ENCODE measurements at regions not wholly inside any gene's neighbourhood (a gene's known extent, or its start where the extent isn't known, plus 50 kb on each side); places are given as distances from the start of the nearest gene placed in this dataset.

- DNase-seq = no peak
- TF ChIP-seq POLR2A (IDR thresholded peaks at IDR 0.05; ENCODE audit: low read length) (no peak), GATA1 (IDR thresholded peaks at IDR 0.05; ENCODE audit: low read depth, low read length) (no peak)
Measured at GRCh38 chr5:117892360-117892759, 1096.0 kb downstream of the DTWD2 start.

- no peak for DNase-seq
- TF ChIP-seq GATA1 (IDR thresholded peaks at IDR 0.05; ENCODE audit: low read depth, low read length) (no peak), POLR2A (IDR thresholded peaks at IDR 0.05; ENCODE audit: low read length) (no peak)
Measured at GRCh38 chr5:117889596-117889995, 1098.8 kb downstream of the DTWD2 start.

- no peak for TF ChIP-seq GATA1 (IDR thresholded peaks at IDR 0.05; ENCODE audit: low read depth, low read length)
- TF ChIP-seq POLR2A (IDR thresholded peaks at IDR 0.05; ENCODE audit: low read length) = no peak
Measured at GRCh38 chr5:117888688-117889087, 1099.7 kb downstream of the DTWD2 start.

GRCh38 chr5:117881426-117882230, 1106.7 kb downstream of the DTWD2 start:
- TF ChIP-seq GATA1 (IDR thresholded peaks at IDR 0.05; ENCODE audit: low read depth, low read length) (no peak), POLR2A (IDR thresholded peaks at IDR 0.05; ENCODE audit: low read length) (no peak)
- no peak for DNase-seq

More at GRCh38 chr5:117888688-117889087, 1099.7 kb downstream of the DTWD2 start:
- no peak for DNase-seq

- TF ChIP-seq GATA1 (IDR thresholded peaks at IDR 0.05; ENCODE audit: low read depth, low read length) = no peak
- no peak for TF ChIP-seq POLR2A (IDR thresholded peaks at IDR 0.05; ENCODE audit: low read length)
- DNase-seq = no peak
Measured at GRCh38 chr5:117880932-117881331, 1107.4 kb downstream of the DTWD2 start.

GRCh38 chr5:117877731-117878130, 1110.6 kb downstream of the DTWD2 start:
- DNase-seq = no peak
- TF ChIP-seq POLR2A (IDR thresholded peaks at IDR 0.05; ENCODE audit: low read length) (no peak), GATA1 (IDR thresholded peaks at IDR 0.05; ENCODE audit: low read depth, low read length) (no peak)

- DNase-seq = no peak
- no peak for TF ChIP-seq POLR2A (IDR thresholded peaks at IDR 0.05; ENCODE audit: low read length)
- no peak for TF ChIP-seq GATA1 (IDR thresholded peaks at IDR 0.05; ENCODE audit: low read depth, low read length)
Measured at GRCh38 chr5:117872798-117873368, 1115.5 kb downstream of the DTWD2 start.

- no peak for TF ChIP-seq POLR2A (IDR thresholded peaks at IDR 0.05; ENCODE audit: low read length)
- TF ChIP-seq GATA1 (IDR thresholded peaks at IDR 0.05; ENCODE audit: low read depth, low read length) = no peak
- DNase-seq = no peak
Measured at GRCh38 chr5:117869596-117869995, 1118.8 kb downstream of the DTWD2 start.

- no peak for TF ChIP-seq POLR2A (IDR thresholded peaks at IDR 0.05; ENCODE audit: low read length)
- no peak for TF ChIP-seq GATA1 (IDR thresholded peaks at IDR 0.05; ENCODE audit: low read depth, low read length)
- no peak for DNase-seq
Measured at GRCh38 chr5:117863586-117864296, 1124.6 kb downstream of the DTWD2 start.

GRCh38 chr5:117860550-117860949, 1127.8 kb downstream of the DTWD2 start:
- DNase-seq = no peak
- no peak for TF ChIP-seq GATA1 (IDR thresholded peaks at IDR 0.05; ENCODE audit: low read depth, low read length)
- TF ChIP-seq POLR2A (IDR thresholded peaks at IDR 0.05; ENCODE audit: low read length) = no peak

- TF ChIP-seq GATA1 (IDR thresholded peaks at IDR 0.05; ENCODE audit: low read depth, low read length) = no peak
Measured at GRCh38 chr5:117859176-117859575, 1129.2 kb downstream of the DTWD2 start.

GRCh38 chr5:117856713-117857112, 1131.6 kb downstream of the DTWD2 start:
- no peak for DNase-seq
- TF ChIP-seq GATA1 (IDR thresholded peaks at IDR 0.05; ENCODE audit: low read depth, low read length) (no peak), POLR2A (IDR thresholded peaks at IDR 0.05; ENCODE audit: low read length) (no peak)

More at GRCh38 chr5:117859176-117859575, 1129.2 kb downstream of the DTWD2 start:
- no peak for DNase-seq

GRCh38 chr5:117837786-117838185, 1150.6 kb downstream of the DTWD2 start:
- TF ChIP-seq POLR2A (IDR thresholded peaks at IDR 0.05; ENCODE audit: low read length) (no peak), GATA1 (IDR thresholded peaks at IDR 0.05; ENCODE audit: low read depth, low read length) (no peak)
- no peak for DNase-seq

- TF ChIP-seq GATA1 (IDR thresholded peaks at IDR 0.05; ENCODE audit: low read depth, low read length) (no peak), POLR2A (IDR thresholded peaks at IDR 0.05; ENCODE audit: low read length) (no peak)
- DNase-seq = no peak
Measured at GRCh38 chr5:117833691-117834090, 1154.7 kb downstream of the DTWD2 start.
